T1000 (cell line): ENCODE measurements at regions not wholly inside any gene's neighbourhood (a gene's known extent, or its start where the extent isn't known, plus 50 kb on each side); places are given as distances from the start of the nearest gene placed in this dataset.
"Not testable (repeated sequence)": the region's sequence is repeated elsewhere in the genome, so short reads cannot be mapped to it uniquely, and the experiment has no call there.

Source experiments
- DNase-seq: peaks from one replicate; lab custom pipeline; 2025; ENCODE audit warnings: mixed read lengths; lab: John Stamatoyannopoulos, UW

DNA sequence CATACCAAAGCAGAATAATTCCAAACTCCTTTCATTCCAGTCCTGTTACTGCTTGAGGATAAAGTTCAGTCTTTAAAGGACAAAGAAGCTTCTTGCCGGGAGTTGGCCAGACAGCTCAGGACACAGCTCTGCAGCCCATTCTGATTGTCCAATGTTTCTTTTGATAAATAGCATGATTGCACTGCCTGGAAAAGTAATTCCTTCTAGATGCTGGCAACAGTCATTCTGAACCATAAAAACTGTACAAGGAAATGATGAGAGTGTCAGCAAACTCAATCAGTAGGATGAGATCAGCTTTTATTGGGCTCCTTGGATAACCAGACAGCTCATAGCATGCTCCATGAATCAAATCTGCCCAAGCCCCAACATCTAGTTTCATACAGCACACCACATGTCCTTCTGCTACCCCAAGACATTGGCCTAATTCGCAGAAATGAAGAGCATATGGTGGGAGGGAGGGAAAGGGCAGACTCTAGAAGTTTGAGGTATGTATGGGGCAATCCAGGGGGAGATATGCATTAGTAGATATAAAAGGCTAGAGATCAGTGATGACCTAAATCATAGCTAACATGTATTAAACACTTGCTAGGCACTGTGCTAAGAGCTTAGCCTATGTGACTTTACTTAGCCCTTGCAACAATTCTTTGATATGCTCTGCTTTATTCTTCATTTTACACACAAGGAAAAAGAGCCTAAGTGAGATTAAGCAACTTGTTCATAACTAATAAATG, 219.9 kb upstream of the NREP start:
- no peak for DNase-seq

DNA sequence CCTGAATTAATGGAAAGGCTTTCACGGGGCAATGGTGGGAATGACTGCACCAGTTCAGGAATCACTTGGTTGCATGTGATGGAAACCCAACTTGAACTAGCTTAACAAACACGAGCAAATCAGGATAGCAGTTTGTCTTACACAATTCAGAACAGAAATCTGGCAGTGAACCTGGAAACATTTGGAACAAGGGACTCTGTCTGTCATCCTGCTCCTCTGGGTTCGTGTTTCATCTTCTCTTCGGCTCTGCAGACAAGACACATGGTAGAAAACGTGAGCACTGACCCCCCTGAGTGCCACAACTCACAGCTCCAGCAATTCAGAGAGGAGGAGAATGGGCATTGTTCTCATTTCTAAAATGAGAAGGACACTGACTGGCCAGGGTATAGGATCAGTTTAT, 218.1 kb upstream of the NREP start:
- no peak for DNase-seq

GRCh38 chr5:111973961-111974360, 217.0 kb upstream of the NREP start:
- DNase-seq, result no peak

DNA sequence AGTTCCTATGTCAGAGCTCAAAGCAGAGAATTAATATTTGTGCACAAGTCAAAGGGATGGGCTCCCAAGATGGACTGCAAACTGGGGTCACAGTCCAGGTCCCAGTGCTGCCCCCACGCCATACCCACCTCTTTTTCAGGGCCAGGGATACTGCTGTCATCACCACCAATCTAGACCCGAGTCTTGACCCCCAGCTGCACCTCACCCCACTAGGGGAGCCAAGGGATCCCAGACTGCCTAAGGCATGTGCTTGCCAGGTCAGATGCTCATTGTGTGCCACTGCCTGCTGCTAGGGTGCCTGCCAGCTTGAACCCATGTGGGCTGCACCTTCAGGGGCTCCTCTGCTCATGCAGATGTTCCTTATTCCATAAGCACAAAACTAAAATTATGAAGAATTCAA, 215.6 kb upstream of the NREP start:
- no peak for DNase-seq

- no peak for DNase-seq
These were observed 215.1 kb upstream of the NREP start for GRCh38 chr5:111972080-111972479.

DNA sequence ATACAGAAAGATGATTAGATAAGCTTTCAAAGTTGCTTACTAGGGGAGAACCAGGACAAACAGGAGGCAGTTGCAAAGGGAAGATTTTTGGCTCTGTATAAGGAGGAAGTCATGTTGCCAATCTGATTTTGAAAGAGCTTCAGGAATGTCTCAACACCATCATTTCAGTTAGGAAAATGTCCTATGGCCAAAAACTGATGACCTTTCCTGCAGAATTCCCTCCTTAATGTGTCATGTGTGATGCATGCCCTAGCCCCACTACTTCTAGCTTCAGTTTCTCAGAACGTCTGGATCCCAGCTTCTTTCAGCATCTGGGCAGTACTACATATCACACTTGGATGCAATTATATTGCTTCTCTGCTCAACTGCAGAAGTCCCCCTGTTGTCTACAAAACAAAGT, 211.5 kb upstream of the NREP start:
- no peak for DNase-seq

- DNase-seq, result no peak
These were observed 210.5 kb upstream of the NREP start for GRCh38 chr5:111967463-111967862.

DNA sequence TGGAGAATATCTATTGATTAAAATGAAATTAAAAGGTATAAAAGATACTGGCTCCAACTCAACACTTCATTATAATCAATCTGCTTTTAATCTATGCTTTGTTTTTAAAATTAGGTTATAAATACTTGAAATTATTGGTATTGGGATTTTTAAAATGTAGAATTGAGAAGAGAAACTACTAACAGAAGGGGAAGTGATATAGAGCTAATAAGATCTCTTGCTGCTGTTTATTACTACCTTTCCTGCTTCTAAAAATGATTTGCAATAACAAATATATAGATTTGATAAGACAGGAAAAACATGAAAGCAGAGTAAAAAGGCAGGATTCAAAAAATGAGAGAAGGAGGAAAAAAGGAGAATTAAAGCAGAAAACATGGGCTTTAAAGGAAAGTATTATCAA, 209.3 kb upstream of the NREP start:
- no peak for DNase-seq

DNA sequence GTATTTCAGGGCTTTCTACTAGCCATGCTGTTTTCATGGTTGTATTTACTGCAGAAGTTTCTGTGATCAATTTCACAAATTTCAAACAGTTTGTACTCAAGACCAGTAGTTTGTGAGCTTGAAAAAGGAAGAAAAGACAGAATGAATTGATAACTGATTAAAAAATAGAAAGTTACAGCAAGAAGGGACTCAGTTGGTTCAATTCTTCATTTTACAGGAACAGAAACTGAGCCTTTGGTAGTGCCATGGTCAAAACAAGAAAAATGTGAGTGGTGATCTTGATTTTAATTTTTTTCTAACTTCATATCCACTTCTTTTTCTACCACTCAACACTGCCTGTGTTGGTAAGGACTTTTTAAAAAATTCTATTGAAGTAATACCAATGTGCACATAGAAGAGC, 206.6 kb upstream of the NREP start:
- no peak for DNase-seq

- no peak for DNase-seq
These were observed 205.9 kb upstream of the NREP start for GRCh38 chr5:111962906-111963305.

- no peak for DNase-seq
These were observed 204.9 kb upstream of the NREP start for GRCh38 chr5:111961862-111962261.

GRCh38 chr5:111960476-111961215, 203.7 kb upstream of the NREP start:
- DNase-seq, result no peak

DNA sequence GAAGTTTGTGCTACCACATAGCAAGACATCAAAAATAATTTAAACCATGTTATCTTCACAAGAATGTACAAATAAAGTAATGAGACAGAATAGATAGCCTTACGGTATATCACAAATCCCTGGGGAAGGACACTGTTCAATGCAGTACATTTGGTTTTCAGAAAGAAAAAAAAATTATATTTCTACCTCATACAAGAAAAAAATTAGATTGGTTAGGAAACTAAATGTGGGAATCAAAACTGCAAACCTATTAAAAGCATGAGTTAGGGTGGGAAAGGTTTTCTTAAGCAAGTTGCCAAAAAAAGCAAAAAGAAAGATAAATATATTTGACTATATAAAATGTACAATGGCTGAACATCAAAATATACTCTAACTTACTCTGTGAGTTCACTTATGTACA, 201.9 kb upstream of the NREP start:
- DNase-seq, result no peak

DNA sequence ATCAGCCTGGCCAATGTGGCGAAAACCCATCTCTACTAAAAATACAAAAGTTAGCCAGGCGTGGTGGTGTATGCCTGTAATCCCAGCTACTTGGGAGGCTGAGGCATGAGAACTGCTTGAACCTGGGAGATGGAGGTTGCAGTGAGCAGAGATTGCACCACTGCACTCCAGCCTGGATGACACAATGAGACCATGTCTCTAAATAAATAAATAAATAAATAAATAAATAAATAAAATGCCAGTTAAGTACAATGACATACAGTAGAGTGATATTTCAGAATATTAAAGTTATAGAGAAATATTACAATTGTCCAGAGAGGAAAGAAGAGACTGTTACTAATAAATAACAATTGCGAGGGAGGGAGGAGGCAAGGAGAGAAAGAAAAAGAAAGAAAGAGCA, 199.8 kb upstream of the NREP start:
- not testable (repeated sequence) for DNase-seq

GRCh38 chr5:111954516-111955395, 197.8 kb upstream of the NREP start:
- no peak for DNase-seq

DNA sequence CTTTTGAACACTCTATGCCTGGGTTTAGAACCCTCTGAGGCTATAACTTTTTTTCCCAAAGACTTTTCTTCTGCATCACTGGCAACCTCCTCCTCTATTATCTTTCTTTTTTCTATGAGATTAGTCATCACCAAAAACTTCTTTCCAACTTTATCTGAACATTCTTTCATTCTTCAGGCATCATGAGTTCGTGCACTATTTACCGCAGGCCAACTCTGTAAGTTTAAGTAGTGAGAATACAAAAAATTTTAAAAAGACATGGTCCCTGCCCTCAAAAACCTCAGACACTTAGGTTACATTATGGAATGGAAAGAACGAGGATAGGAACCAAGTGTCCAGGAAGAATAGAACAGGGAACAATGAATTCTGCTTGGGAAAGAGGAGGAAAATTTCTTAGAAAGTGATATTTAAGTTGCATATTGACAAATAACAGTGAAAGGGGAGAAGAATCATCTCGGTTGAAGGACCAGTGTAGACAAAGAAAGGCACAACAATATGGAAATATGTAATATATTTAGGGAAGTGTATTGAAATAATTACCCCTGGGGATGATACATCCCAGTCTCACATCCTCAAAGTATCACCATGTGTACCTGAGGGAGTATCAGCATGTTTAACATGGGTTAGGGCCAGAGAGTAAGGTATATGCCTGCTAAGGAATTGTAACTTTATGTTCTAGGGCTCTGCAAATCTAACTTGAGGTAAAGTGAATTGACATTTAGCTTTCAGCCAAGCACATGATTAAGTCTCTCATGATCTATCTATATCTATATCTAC, 196.5 kb upstream of the NREP start:
- no peak for DNase-seq

GRCh38 chr5:111952555-111952954, 195.6 kb upstream of the NREP start:
- DNase-seq, result no peak

DNA sequence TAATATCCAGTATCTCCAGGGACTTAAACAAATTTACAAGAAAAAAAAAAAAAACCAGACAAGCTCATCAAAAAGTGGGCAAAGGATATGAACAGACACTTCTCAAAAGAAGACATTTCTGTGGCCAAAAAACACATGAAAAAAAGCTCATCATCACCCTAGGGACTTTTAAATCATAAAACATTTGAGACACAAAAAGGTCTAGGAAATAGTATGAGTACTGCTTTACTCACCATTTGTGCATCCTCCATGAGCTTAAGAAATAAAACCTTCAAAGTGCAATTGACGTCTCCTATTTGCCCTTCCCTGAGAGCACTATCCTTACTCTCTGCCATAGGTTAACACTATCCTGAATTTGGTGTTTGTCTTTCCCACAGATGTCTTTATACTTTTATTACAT, 193.7 kb upstream of the NREP start:
- DNase-seq, result no peak

DNA sequence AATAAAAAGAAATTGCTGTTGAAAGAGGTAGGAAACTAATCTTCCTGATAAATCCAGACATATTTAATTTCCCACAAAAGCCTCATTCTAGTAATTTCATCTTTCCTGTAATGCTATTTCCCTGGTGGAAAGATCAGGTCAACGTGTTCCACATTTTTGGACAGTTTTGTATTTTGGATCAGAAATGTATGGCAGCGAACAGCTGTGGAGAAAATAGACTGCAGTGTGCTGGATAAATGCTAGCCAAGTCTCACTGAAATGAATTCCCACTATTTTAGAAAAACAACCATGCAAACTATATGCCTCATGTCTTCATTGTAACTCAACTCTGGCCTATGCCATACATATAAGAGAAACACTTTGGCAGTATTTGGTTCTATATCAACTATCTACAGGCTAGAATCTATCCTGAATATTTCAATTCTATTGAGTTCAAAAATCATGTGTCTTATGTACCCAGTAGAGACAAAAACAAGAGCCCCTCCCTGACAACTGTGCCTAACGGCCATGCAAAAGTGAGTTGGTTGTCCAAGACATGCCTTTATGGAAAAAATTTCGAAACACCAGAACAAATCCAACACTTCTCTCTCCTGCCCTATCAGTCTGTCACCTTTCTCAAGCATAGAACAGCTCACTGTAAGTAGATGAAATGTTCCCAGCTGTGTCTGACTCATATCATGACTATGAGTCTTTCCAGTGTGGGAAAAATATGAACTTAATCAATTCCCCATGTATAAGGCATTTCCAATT, 191.3 kb upstream of the NREP start:
- no peak for DNase-seq

DNA sequence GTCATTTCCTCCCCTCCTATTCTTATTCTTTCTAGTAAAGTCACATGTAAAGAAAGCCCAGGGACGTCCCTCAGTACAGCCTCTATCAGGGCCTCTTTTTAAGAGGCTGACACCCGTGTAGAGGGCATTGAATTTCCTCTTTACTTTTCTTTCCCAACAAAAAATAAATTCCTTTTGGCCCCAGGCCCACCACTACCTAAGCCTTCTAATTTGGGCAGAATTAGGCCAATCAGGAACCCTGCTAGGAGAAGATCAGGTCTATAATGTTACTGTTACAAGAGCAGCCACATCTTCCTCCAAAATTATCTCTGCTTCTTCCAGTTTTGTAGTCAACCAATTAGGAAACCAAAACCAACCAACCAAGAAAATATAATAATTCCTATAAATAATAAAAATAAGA, 189.6 kb upstream of the NREP start:
- DNase-seq, result no peak

GRCh38 chr5:111945535-111945934, 188.5 kb upstream of the NREP start:
- no peak for DNase-seq
